ENCODE measurements at regions not wholly inside any gene's neighbourhood (a gene's known extent, or its start where the extent isn't known, plus 50 kb on each side); places are given as distances from the start of the nearest gene placed in this dataset.

- ChIA-PET RAD21 (ENCODE audit: unreplicated experiment) (no interaction called here), CTCF (interaction anchor here (1.1 kb wide), 1 partner anchor 10 kb away, joined by 3 read pairs; no protein-coding TSS in a partner anchor), POLR2A (no interaction called here), SMC1A (ENCODE audit: uncharacterized antibody, unreplicated experiment) (interaction anchor here (1.6 kb wide), 1 partner anchor 9 kb away, joined by 4 read pairs; no protein-coding TSS in a partner anchor)
- 67% methylated on average over 1 of the region's 2 CpGs for WGBS (ENCODE audit: insufficient coverage, insufficient replicate concordance, low lambda C conversion rate, missing lambda C conversion rate)
- no TSS peak for BruUV-seq (replicated peaks)
- Histone ChIP-seq H3K79me2 (ENCODE audit: control insufficient read depth, insufficient read depth, low read length) (no peaks in the 10 kb centered on the region), H3K27me3 (replicated peaks in 1 of 2; ENCODE audit: control insufficient read depth in 2 of 2, insufficient read depth in 2 of 2, low read length in 1 of 2) (no peaks in the 10 kb centered on the region), H3K4me2 (ENCODE audit: control insufficient read depth, insufficient read depth) (no peak overlapping the region), H3K27ac (ENCODE audit: control insufficient read depth, insufficient read depth) (no peak overlapping the region), H3K36me3 (ENCODE audit: control insufficient read depth in 2 of 2, insufficient read depth in 2 of 2, low read length in 1 of 2) (no peaks in the 10 kb centered on the region), H3K4me3 (no peak overlapping the region), H3K9ac (ENCODE audit: control insufficient read depth, insufficient read depth, low read length) (no peak overlapping the region), H2AFZ (ENCODE audit: control insufficient read depth, low read depth, low read length) (no peak overlapping the region), H4K20me1 (ENCODE audit: control insufficient read depth, insufficient read depth) (no peaks in the 10 kb centered on the region), H3K4me1 (ENCODE audit: control insufficient read depth, insufficient read depth, low read length) (no peaks in the 10 kb centered on the region), H3K9me3 (replicated peaks; ENCODE audit: control insufficient read depth, insufficient read depth, low read length) (no peaks in the 10 kb centered on the region; the same call in 2 of the 3 replicates)
- FAIRE-seq (no peak), DNase-seq (ENCODE audit: low read depth, low spot score) (no peak), ATAC-seq (no peak)
- TF ChIP-seq, protein P1, sequence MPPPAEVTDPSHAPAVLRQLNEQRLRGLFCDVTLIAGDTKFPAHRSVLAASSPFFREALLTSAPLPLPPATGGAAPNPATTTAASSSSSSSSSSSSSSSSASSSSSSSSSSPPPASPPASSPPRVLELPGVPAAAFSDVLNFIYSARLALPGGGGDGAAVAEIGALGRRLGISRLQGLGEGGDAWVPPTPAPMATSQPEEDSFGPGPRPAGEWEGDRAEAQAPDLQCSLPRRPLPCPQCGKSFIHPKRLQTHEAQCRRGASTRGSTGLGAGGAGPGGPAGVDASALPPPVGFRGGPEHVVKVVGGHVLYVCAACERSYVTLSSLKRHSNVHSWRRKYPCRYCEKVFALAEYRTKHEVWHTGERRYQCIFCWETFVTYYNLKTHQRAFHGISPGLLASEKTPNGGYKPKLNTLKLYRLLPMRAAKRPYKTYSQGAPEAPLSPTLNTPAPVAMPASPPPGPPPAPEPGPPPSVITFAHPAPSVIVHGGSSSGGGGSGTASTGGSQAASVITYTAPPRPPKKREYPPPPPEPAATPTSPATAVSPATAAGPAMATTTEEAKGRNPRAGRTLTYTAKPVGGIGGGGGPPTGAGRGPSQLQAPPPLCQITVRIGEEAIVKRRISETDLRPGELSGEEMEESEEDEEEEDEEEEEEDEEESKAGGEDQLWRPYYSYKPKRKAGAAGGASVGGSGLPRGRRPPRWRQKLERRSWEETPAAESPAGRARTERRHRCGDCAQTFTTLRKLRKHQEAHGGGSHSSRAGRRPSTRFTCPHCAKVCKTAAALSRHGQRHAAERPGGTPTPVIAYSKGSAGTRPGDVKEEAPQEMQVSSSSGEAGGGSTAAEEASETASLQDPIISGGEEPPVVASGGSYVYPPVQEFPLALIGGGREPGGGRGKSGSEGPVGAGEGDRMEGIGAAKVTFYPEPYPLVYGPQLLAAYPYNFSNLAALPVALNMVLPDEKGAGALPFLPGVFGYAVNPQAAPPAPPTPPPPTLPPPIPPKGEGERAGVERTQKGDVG (CRISPR knock-in tag; IDR thresholded peaks at IDR 0.05) = no peak
- TF ChIP-seq, protein P2, sequence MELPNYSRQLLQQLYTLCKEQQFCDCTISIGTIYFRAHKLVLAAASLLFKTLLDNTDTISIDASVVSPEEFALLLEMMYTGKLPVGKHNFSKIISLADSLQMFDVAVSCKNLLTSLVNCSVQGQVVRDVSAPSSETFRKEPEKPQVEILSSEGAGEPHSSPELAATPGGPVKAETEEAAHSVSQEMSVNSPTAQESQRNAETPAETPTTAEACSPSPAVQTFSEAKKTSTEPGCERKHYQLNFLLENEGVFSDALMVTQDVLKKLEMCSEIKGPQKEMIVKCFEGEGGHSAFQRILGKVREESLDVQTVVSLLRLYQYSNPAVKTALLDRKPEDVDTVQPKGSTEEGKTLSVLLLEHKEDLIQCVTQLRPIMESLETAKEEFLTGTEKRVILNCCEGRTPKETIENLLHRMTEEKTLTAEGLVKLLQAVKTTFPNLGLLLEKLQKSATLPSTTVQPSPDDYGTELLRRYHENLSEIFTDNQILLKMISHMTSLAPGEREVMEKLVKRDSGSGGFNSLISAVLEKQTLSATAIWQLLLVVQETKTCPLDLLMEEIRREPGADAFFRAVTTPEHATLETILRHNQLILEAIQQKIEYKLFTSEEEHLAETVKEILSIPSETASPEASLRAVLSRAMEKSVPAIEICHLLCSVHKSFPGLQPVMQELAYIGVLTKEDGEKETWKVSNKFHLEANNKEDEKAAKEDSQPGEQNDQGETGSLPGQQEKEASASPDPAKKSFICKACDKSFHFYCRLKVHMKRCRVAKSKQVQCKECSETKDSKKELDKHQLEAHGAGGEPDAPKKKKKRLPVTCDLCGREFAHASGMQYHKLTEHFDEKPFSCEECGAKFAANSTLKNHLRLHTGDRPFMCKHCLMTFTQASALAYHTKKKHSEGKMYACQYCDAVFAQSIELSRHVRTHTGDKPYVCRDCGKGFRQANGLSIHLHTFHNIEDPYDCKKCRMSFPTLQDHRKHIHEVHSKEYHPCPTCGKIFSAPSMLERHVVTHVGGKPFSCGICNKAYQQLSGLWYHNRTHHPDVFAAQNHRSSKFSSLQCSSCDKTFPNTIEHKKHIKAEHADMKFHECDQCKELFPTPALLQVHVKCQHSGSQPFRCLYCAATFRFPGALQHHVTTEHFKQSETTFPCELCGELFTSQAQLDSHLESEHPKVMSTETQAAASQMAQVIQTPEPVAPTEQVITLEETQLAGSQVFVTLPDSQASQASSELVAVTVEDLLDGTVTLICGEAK (IDR thresholded peaks at IDR 0.05; ENCODE audit: borderline replicate concordance) = no peak
- TF ChIP-seq POLR2AphosphoS5 (IDR thresholded peaks at IDR 0.05; ENCODE audit: low read length) = no peak
- no peak for TF ChIP-seq ZNF687 (IDR thresholded peaks at IDR 0.05)
- TF ChIP-seq CHD1 (IDR thresholded peaks at IDR 0.05; ENCODE audit: low read depth, low read length) = no peak
- no peak for TF ChIP-seq BMI1 (IDR thresholded peaks at IDR 0.05; ENCODE audit: borderline replicate concordance)
- TF ChIP-seq PAX8 (IDR thresholded peaks at IDR 0.05) = no peak
- in situ Hi-C loops (cut with MboI) = no loop called here
- intact Hi-C loops (cut with micrococcal nuclease; ENCODE audit: unreplicated experiment) = no loop called here
These were observed 68.2 kb upstream of the FOXN3 start for GRCh38 chr14:89485264-89485663.

Measured in GM12878 (cell line).